ENCODE measurements at regions not wholly inside any gene's neighbourhood (a gene's known extent, or its start where the extent isn't known, plus 50 kb on each side); places are given as distances from the start of the nearest gene placed in this dataset.
A peak's percentile ranks its signal among the peaks of the same experiment; 100 is the strongest.

GRCh38 chr14:54306806-54307205, 90.0 kb upstream of the CDKN3 start:
- Histone ChIP-seq H3K27ac (ENCODE audit: low read depth, low read length, severe bottlenecking) (no peak overlapping the region), H3K4me3 (ENCODE audit: extremely low read depth, insufficient read depth, low read length, poor library complexity, severe bottlenecking) (no peak overlapping the region), H3K9me3 (ENCODE audit: control insufficient read depth, low read length) (no peaks in the 10 kb centered on the region), H3K4me1 (ENCODE audit: control insufficient read depth, insufficient read depth, low read length, poor library complexity, severe bottlenecking) (peaks cover 11% of the 10 kb centered on the region), H3K36me3 (ENCODE audit: control insufficient read depth, insufficient read depth, low read length) (no peaks in the 10 kb centered on the region)
- WGBS, 2 experiments (ENCODE audit: insufficient coverage in 2 of 2), result 85 to 89% methylated on average over 4 of the region's 4 CpGs

GRCh38 chr14:54309615-54310014, 87.2 kb upstream of the CDKN3 start:
- H3K9me3 ChIP-seq (ENCODE audit: control insufficient read depth, low read length), result no peaks in the 10 kb centered on the region
- peaks cover 23% of the 10 kb centered on the region for H3K4me1 ChIP-seq (ENCODE audit: control insufficient read depth, insufficient read depth, low read length, poor library complexity, severe bottlenecking)
- no peaks in the 10 kb centered on the region for H3K36me3 ChIP-seq (ENCODE audit: control insufficient read depth, insufficient read depth, low read length)
- no peak overlapping the region for H3K27ac ChIP-seq (ENCODE audit: low read depth, low read length, severe bottlenecking)
- H3K4me3 ChIP-seq (ENCODE audit: extremely low read depth, insufficient read depth, low read length, poor library complexity, severe bottlenecking), result no peak overlapping the region
- WGBS, 2 experiments (ENCODE audit: insufficient coverage in 2 of 2), result 67 to 100% methylated on average over 2 of the region's 5 CpGs

GRCh38 chr14:54310151-54310850, 86.5 kb upstream of the CDKN3 start:
- no peak overlapping the region for H3K27ac ChIP-seq (ENCODE audit: low read depth, low read length, severe bottlenecking)
- H3K4me1 ChIP-seq (ENCODE audit: control insufficient read depth, insufficient read depth, low read length, poor library complexity, severe bottlenecking), result peaks cover 29% of the 10 kb centered on the region
- H3K4me3 ChIP-seq (ENCODE audit: extremely low read depth, insufficient read depth, low read length, poor library complexity, severe bottlenecking), result no peak overlapping the region
- H3K36me3 ChIP-seq (ENCODE audit: control insufficient read depth, insufficient read depth, low read length), result no peaks in the 10 kb centered on the region
- H3K9me3 ChIP-seq (ENCODE audit: control insufficient read depth, low read length), result no peaks in the 10 kb centered on the region
- WGBS, 2 experiments (ENCODE audit: insufficient coverage in 2 of 2), result 90 to 92% methylated on average over 7 of the region's 10 CpGs

GRCh38 chr14:54310851-54311228, 86.0 kb upstream of the CDKN3 start:
- no peak overlapping the region for H3K27ac ChIP-seq (ENCODE audit: low read depth, low read length, severe bottlenecking)
- H3K36me3 ChIP-seq (ENCODE audit: control insufficient read depth, insufficient read depth, low read length), result no peaks in the 10 kb centered on the region
- WGBS, 2 experiments (ENCODE audit: insufficient coverage in 2 of 2), result 94 to 100% methylated on average over 1 to 2 of the region's 2 CpGs
- no peak overlapping the region for H3K4me3 ChIP-seq (ENCODE audit: extremely low read depth, insufficient read depth, low read length, poor library complexity, severe bottlenecking)
- H3K4me1 ChIP-seq (ENCODE audit: control insufficient read depth, insufficient read depth, low read length, poor library complexity, severe bottlenecking), result peaks cover 30% of the 10 kb centered on the region
- H3K9me3 ChIP-seq (ENCODE audit: control insufficient read depth, low read length), result no peaks in the 10 kb centered on the region

- peaks cover 33% of the 10 kb centered on the region for H3K4me1 ChIP-seq (ENCODE audit: control insufficient read depth, insufficient read depth, low read length, poor library complexity, severe bottlenecking)
- peak overlapping the region; percentile 42 for H3K27ac ChIP-seq (ENCODE audit: low read depth, low read length, severe bottlenecking)
- no peak overlapping the region for H3K4me3 ChIP-seq (ENCODE audit: extremely low read depth, insufficient read depth, low read length, poor library complexity, severe bottlenecking)
- WGBS, 2 experiments (ENCODE audit: insufficient coverage in 2 of 2), result 63 to 75% methylated on average over 2 to 3 of the region's 3 CpGs
- no peaks in the 10 kb centered on the region for H3K9me3 ChIP-seq (ENCODE audit: control insufficient read depth, low read length)
- no peaks in the 10 kb centered on the region for H3K36me3 ChIP-seq (ENCODE audit: control insufficient read depth, insufficient read depth, low read length)
Measured at GRCh38 chr14:54312166-54312801, 84.5 kb upstream of the CDKN3 start.

GRCh38 chr14:54314365-54315104, 82.3 kb upstream of the CDKN3 start:
- no peaks in the 10 kb centered on the region for H3K36me3 ChIP-seq (ENCODE audit: control insufficient read depth, insufficient read depth, low read length)
- H3K4me1 ChIP-seq (ENCODE audit: control insufficient read depth, insufficient read depth, low read length, poor library complexity, severe bottlenecking), result peaks cover 37% of the 10 kb centered on the region
- no peak overlapping the region for H3K27ac ChIP-seq (ENCODE audit: low read depth, low read length, severe bottlenecking)
- WGBS, 2 experiments (ENCODE audit: insufficient coverage in 2 of 2), result 89 to 96% methylated on average over 7 to 11 of the region's 11 CpGs
- H3K9me3 ChIP-seq (ENCODE audit: control insufficient read depth, low read length), result no peaks in the 10 kb centered on the region
- H3K4me3 ChIP-seq (ENCODE audit: extremely low read depth, insufficient read depth, low read length, poor library complexity, severe bottlenecking), result no peak overlapping the region

GRCh38 chr14:54316652-54317051, 80.2 kb upstream of the CDKN3 start:
- H3K27ac ChIP-seq (ENCODE audit: low read depth, low read length, severe bottlenecking), result no peak overlapping the region
- no peaks in the 10 kb centered on the region for H3K9me3 ChIP-seq (ENCODE audit: control insufficient read depth, low read length)
- no peak overlapping the region for H3K4me3 ChIP-seq (ENCODE audit: extremely low read depth, insufficient read depth, low read length, poor library complexity, severe bottlenecking)
- WGBS, 2 experiments (ENCODE audit: insufficient coverage in 2 of 2), result 97 to 98% methylated on average over 6 to 8 of the region's 10 CpGs
- no peaks in the 10 kb centered on the region for H3K36me3 ChIP-seq (ENCODE audit: control insufficient read depth, insufficient read depth, low read length)
- H3K4me1 ChIP-seq (ENCODE audit: control insufficient read depth, insufficient read depth, low read length, poor library complexity, severe bottlenecking), result peaks cover 27% of the 10 kb centered on the region

- Histone ChIP-seq H3K27ac (ENCODE audit: low read depth, low read length, severe bottlenecking) (no peak overlapping the region), H3K9me3 (ENCODE audit: control insufficient read depth, low read length) (no peaks in the 10 kb centered on the region), H3K4me1 (ENCODE audit: control insufficient read depth, insufficient read depth, low read length, poor library complexity, severe bottlenecking) (peaks cover 23% of the 10 kb centered on the region), H3K36me3 (ENCODE audit: control insufficient read depth, insufficient read depth, low read length) (no peaks in the 10 kb centered on the region), H3K4me3 (ENCODE audit: extremely low read depth, insufficient read depth, low read length, poor library complexity, severe bottlenecking) (no peak overlapping the region)
- 75 to 100% methylated on average over 1 to 3 of the region's 4 CpGs for WGBS, 2 experiments (ENCODE audit: insufficient coverage in 2 of 2)
Measured at GRCh38 chr14:54317391-54317790, 79.4 kb upstream of the CDKN3 start.

GRCh38 chr14:54322246-54322645, 74.6 kb upstream of the CDKN3 start:
- Histone ChIP-seq H3K27ac (ENCODE audit: low read depth, low read length, severe bottlenecking) (no peak overlapping the region), H3K4me1 (ENCODE audit: control insufficient read depth, insufficient read depth, low read length, poor library complexity, severe bottlenecking) (peaks cover 15% of the 10 kb centered on the region), H3K36me3 (ENCODE audit: control insufficient read depth, insufficient read depth, low read length) (no peaks in the 10 kb centered on the region), H3K9me3 (ENCODE audit: control insufficient read depth, low read length) (no peaks in the 10 kb centered on the region), H3K4me3 (ENCODE audit: extremely low read depth, insufficient read depth, low read length, poor library complexity, severe bottlenecking) (no peak overlapping the region)
- 93 to 94% methylated on average over 4 to 6 of the region's 7 CpGs for WGBS, 2 experiments (ENCODE audit: insufficient coverage in 2 of 2)

GRCh38 chr14:54322701-54323337, 74.0 kb upstream of the CDKN3 start:
- Histone ChIP-seq H3K27ac (ENCODE audit: low read depth, low read length, severe bottlenecking) (no peak overlapping the region), H3K4me1 (ENCODE audit: control insufficient read depth, insufficient read depth, low read length, poor library complexity, severe bottlenecking) (peaks cover 15% of the 10 kb centered on the region), H3K4me3 (ENCODE audit: extremely low read depth, insufficient read depth, low read length, poor library complexity, severe bottlenecking) (no peak overlapping the region), H3K9me3 (ENCODE audit: control insufficient read depth, low read length) (no peaks in the 10 kb centered on the region), H3K36me3 (ENCODE audit: control insufficient read depth, insufficient read depth, low read length) (no peaks in the 10 kb centered on the region)
- WGBS, 2 experiments (ENCODE audit: insufficient coverage in 2 of 2), result 93 to 99% methylated on average over 4 to 5 of the region's 5 CpGs
